ENCODE measurements at regions not wholly inside any gene's neighbourhood (a gene's known extent, or its start where the extent isn't known, plus 50 kb on each side); places are given as distances from the start of the nearest gene placed in this dataset.

- no peak overlapping the region for H4K91ac ChIP-seq (replicated peaks; ENCODE audit: insufficient read length, low read length)
- no peaks in the 10 kb centered on the region for H4K20me1 ChIP-seq (replicated peaks in 1 of 2; ENCODE audit: control insufficient read depth in 1 of 2, insufficient read depth in 2 of 2, low read length in 2 of 2)
- H3K18ac ChIP-seq (ENCODE audit: extremely low read depth, low read length) = no peak overlapping the region
- no peak overlapping the region for H3K4ac ChIP-seq (replicated peaks; ENCODE audit: insufficient read length, low read depth, low read length)
- H3K27ac ChIP-seq (ENCODE audit: low read depth, low read length) = no peak overlapping the region
- H2BK120ac ChIP-seq (replicated peaks; ENCODE audit: low read depth, low read length) = no peak overlapping the region
- no peaks in the 10 kb centered on the region for H3K79me1 ChIP-seq (ENCODE audit: low read depth, low read length)
- H3K9ac ChIP-seq (replicated peaks in 1 of 4; ENCODE audit: extremely low read depth in 1 of 4, low read depth in 3 of 4, low read length in 3 of 4) = no peak overlapping the region
- no peaks in the 10 kb centered on the region for H3K79me2 ChIP-seq (ENCODE audit: control insufficient read depth in 1 of 2, insufficient read depth in 2 of 2, low read length in 2 of 2)
- no peak overlapping the region for H2BK15ac ChIP-seq (ENCODE audit: low read length)
- H3K56ac ChIP-seq (replicated peaks; ENCODE audit: insufficient read length, low read depth, low read length) = no peak overlapping the region
- no peak overlapping the region for H3K23ac ChIP-seq (ENCODE audit: insufficient read length)
- H2BK12ac ChIP-seq (ENCODE audit: low read depth, low read length) = no peak overlapping the region
- no peak for FAIRE-seq
- peaks cover 12 to 14% of the 10 kb centered on the region in 2 experiments for H3K9me3 ChIP-seq (ENCODE audit: insufficient read depth in 2 of 2, low read depth in 1 of 2, low read length in 1 of 2)
- no peak overlapping the region for H2AFZ ChIP-seq (ENCODE audit: low read length)
- H3K36me3 ChIP-seq (ENCODE audit: control insufficient read depth in 2 of 4, insufficient read depth in 4 of 4, low read length in 3 of 4) = no peaks in the 10 kb centered on the region; a peak in 1 of 8 replicates
- POLR2A ChIA-PET (ENCODE audit: partially characterized antibody) = no interaction called here
- no peak overlapping the region for H3K14ac ChIP-seq (ENCODE audit: insufficient read length)
- no peaks in the 10 kb centered on the region for H3K27me3 ChIP-seq (replicated peaks in 1 of 4; ENCODE audit: control insufficient read depth in 3 of 4, extremely low read depth in 1 of 4, insufficient read depth in 3 of 4, low read length in 3 of 4)
- no peak overlapping the region for H3K4me3 ChIP-seq (ENCODE audit: extremely low read depth in 1 of 4, insufficient read depth in 2 of 4, low read depth in 3 of 4, low read length in 4 of 4)
- CTCF ChIA-PET (ENCODE audit: partially characterized antibody) = no interaction called here
- no peaks in the 10 kb centered on the region for H3K23me2 ChIP-seq (ENCODE audit: low read depth, low read length)
- H2BK5ac ChIP-seq (ENCODE audit: low read depth, low read length) = no peak overlapping the region
- 0 out of 7 replicates have a peak, but pooled peaks cover 0 to 2% (median 0%) of the 10 kb centered on the region in 4 experiments for H3K4me1 ChIP-seq (replicated peaks in 1 of 4; ENCODE audit: control insufficient read depth in 3 of 4, insufficient read depth in 4 of 4, low read length in 3 of 4)
- H3K4me2 ChIP-seq (ENCODE audit: insufficient read depth in 1 of 2, low read depth in 2 of 2, low read length in 2 of 2) = no peak overlapping the region
- H4K5ac ChIP-seq (ENCODE audit: insufficient read length, low read depth, low read length) = no peak overlapping the region
- no peak overlapping the region for H2AK5ac ChIP-seq (ENCODE audit: low read depth, low read length)
- no peak for DNase-seq (ENCODE audit: low read depth in 1 of 2, low spot score in 2 of 2)
- 87% methylated on average over 4 of the region's 4 CpGs; no CpG with 5 or more reads in 1 of the 2 experiments for WGBS, 2 experiments (ENCODE audit: extremely low coverage in 1 of 2, insufficient coverage in 1 of 2, insufficient read length in 1 of 2, insufficient replicate concordance in 2 of 2, low coverage in 1 of 2, low lambda C conversion rate in 2 of 2, missing lambda C conversion rate in 1 of 2)
- no peak overlapping the region for H2BK20ac ChIP-seq (ENCODE audit: low read length)
- H4K8ac ChIP-seq (ENCODE audit: extremely low read depth, insufficient read depth, low read length) = no peak overlapping the region
- TF ChIP-seq HDAC2 (IDR thresholded peaks at IDR 0.05; ENCODE audit: borderline replicate concordance in 1 of 2, low read depth in 2 of 2, low read length in 2 of 2) = no peak
- TF ChIP-seq KDM5A (IDR thresholded peaks at IDR 0.05; ENCODE audit: low read length) = no peak
- no peak for TF ChIP-seq ATF2 (IDR thresholded peaks at IDR 0.05; ENCODE audit: low read length)
- no peak for TF ChIP-seq SRF (IDR thresholded peaks at IDR 0.05; ENCODE audit: low read depth, low read length)
- TF ChIP-seq EGR1 (IDR thresholded peaks at IDR 0.05; ENCODE audit: borderline replicate concordance, low read depth, low read length) = no peak
- no peak for TF ChIP-seq JUND (IDR thresholded peaks at IDR 0.05; ENCODE audit: low read length)
- no peak for TF ChIP-seq RNF2 (IDR thresholded peaks at IDR 0.05; ENCODE audit: borderline replicate concordance, low read depth, low read length, missing control alignments, poor library complexity, severe bottlenecking)
- no peak for TF ChIP-seq SP2 (IDR thresholded peaks at IDR 0.05; ENCODE audit: low read length)
- no peak for TF ChIP-seq JUN (IDR thresholded peaks at IDR 0.05; ENCODE audit: low read depth, low read length)
- TF ChIP-seq RBBP5 (IDR thresholded peaks at IDR 0.05; ENCODE audit: borderline replicate concordance, low read depth, low read length) = no peak
Observed at GRCh38 chr5:74352256-74352655, 288.3 kb downstream of the ENC1 start.
